ENCODE measurements at regions not wholly inside any gene's neighbourhood (a gene's known extent, or its start where the extent isn't known, plus 50 kb on each side); places are given as distances from the start of the nearest gene placed in this dataset.

DNA sequence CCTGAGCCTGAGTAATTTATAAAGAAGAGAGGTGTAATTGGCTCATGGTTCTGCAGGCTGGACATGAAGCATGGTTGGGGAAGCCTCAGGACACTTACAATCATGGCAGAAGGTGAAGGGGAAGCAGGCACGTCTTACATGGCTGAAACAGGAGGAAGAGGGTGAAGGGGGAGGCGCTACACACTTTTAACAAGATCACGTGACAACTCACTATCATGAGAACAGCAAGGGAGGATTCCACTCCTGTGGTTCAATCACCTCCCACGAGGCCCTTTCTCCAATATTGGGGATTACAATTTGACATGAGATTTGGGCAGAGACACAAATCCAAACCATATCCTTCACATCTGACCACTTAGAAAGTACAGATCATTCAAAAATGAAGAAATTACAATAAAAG, 110.6 kb upstream of the SHISA6 start:
- no peaks in the 10 kb centered on the region for H3K9me3 ChIP-seq (ENCODE audit: low read length)
- H3K36me3 ChIP-seq (ENCODE audit: insufficient read depth, low read length), result no peaks in the 10 kb centered on the region
- POLR2A ChIA-PET, result no interaction called here
- H4K20me1 ChIP-seq (ENCODE audit: insufficient read depth, low read length), result no peaks in the 10 kb centered on the region
- TF ChIP-seq, protein P1, sequence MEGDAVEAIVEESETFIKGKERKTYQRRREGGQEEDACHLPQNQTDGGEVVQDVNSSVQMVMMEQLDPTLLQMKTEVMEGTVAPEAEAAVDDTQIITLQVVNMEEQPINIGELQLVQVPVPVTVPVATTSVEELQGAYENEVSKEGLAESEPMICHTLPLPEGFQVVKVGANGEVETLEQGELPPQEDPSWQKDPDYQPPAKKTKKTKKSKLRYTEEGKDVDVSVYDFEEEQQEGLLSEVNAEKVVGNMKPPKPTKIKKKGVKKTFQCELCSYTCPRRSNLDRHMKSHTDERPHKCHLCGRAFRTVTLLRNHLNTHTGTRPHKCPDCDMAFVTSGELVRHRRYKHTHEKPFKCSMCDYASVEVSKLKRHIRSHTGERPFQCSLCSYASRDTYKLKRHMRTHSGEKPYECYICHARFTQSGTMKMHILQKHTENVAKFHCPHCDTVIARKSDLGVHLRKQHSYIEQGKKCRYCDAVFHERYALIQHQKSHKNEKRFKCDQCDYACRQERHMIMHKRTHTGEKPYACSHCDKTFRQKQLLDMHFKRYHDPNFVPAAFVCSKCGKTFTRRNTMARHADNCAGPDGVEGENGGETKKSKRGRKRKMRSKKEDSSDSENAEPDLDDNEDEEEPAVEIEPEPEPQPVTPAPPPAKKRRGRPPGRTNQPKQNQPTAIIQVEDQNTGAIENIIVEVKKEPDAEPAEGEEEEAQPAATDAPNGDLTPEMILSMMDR (conservative IDR thresholded peaks at IDR 0.05; ENCODE audit: low read length), result no peak
- TF ChIP-seq EZH2phosphoT487 (IDR thresholded peaks at IDR 0.05; ENCODE audit: borderline replicate concordance, low read depth, low read length), result no peak
- H3K4me3 ChIP-seq (ENCODE audit: low read depth, low read length, poor library complexity, severe bottlenecking), result no peak overlapping the region
- no peaks in the 10 kb centered on the region for H3K4me1 ChIP-seq (ENCODE audit: insufficient read depth, low read length, poor library complexity, severe bottlenecking)
- no peaks in the 10 kb centered on the region for H3K9me2 ChIP-seq (ENCODE audit: insufficient read depth, low read length)
- H2AFZ ChIP-seq (ENCODE audit: low read length), result no peak overlapping the region
- CTCF ChIA-PET (ENCODE audit: unreplicated experiment), result no interaction called here
- no peak overlapping the region for H3K27ac ChIP-seq (ENCODE audit: low read depth, low read length, poor library complexity, severe bottlenecking)
- H3K4me2 ChIP-seq (ENCODE audit: low read length), result no peak overlapping the region
- intact Hi-C loops (cut with micrococcal nuclease; ENCODE audit: unreplicated experiment), result no loop called here
- BruUV-seq (replicated peaks), result no TSS peak
- H3K79me2 ChIP-seq (ENCODE audit: insufficient read depth, low read depth, low read length), result no peaks in the 10 kb centered on the region
- no peak for DNase-seq (ENCODE audit: low spot score)

DNA sequence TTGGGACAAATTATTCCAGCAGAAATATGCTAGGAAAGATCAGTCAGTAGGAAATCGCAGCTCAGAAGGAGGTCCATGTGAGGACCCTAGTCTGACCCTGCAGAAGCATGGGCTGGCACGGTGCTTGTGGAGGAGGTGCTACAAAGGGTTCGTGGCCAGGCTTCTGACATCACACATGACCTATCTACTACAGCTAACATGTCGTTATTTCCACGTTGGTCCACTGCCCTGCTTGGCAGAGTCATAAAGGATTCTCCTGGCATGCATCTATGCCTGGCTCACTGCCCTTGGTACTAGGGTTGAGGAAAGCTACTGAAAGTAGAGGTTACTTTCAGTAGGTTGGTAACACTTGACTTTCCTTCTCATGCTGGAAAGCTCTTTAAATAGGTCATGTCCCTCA, 118.1 kb upstream of the SHISA6 start:
- no peaks in the 10 kb centered on the region for H3K4me1 ChIP-seq (ENCODE audit: insufficient read depth, low read length, poor library complexity, severe bottlenecking)
- intact Hi-C loops (cut with micrococcal nuclease; ENCODE audit: unreplicated experiment), result no loop called here

GRCh38 chr17:11121341-11121985, 119.5 kb upstream of the SHISA6 start:
- no peak overlapping the region for H3K27ac ChIP-seq (ENCODE audit: low read depth, low read length, poor library complexity, severe bottlenecking)
- no peak overlapping the region for H3K4me2 ChIP-seq (ENCODE audit: low read length)
- no peak overlapping the region for H3K4me3 ChIP-seq (ENCODE audit: low read depth, low read length, poor library complexity, severe bottlenecking)
- H3K9me3 ChIP-seq (ENCODE audit: low read length), result no peaks in the 10 kb centered on the region
- H3K9me2 ChIP-seq (ENCODE audit: insufficient read depth, low read length), result no peaks in the 10 kb centered on the region
- no peak for DNase-seq (ENCODE audit: low spot score)
- no peak for TF ChIP-seq EZH2phosphoT487 (IDR thresholded peaks at IDR 0.05; ENCODE audit: borderline replicate concordance, low read depth, low read length)
- TF ChIP-seq, protein P1 (conservative IDR thresholded peaks at IDR 0.05; ENCODE audit: low read length), result no peak
- no peak overlapping the region for H2AFZ ChIP-seq (ENCODE audit: low read length)
- no TSS peak for BruUV-seq (replicated peaks)
- no peaks in the 10 kb centered on the region for H4K20me1 ChIP-seq (ENCODE audit: insufficient read depth, low read length)
- POLR2A ChIA-PET, result no interaction called here
- no peaks in the 10 kb centered on the region for H3K4me1 ChIP-seq (ENCODE audit: insufficient read depth, low read length, poor library complexity, severe bottlenecking)
- no peaks in the 10 kb centered on the region for H3K36me3 ChIP-seq (ENCODE audit: insufficient read depth, low read length)
- H3K79me2 ChIP-seq (ENCODE audit: insufficient read depth, low read depth, low read length), result no peaks in the 10 kb centered on the region
- CTCF ChIA-PET (ENCODE audit: unreplicated experiment), result no interaction called here
- intact Hi-C loops (cut with micrococcal nuclease; ENCODE audit: unreplicated experiment), result no loop called here

More for the DNA sequence above, 118.1 kb upstream of the SHISA6 start:
- H3K27ac ChIP-seq (ENCODE audit: low read depth, low read length, poor library complexity, severe bottlenecking), result no peak overlapping the region
- ChIA-PET CTCF (ENCODE audit: unreplicated experiment) (no interaction called here), POLR2A (no interaction called here)
- no peak for TF ChIP-seq EZH2phosphoT487 (IDR thresholded peaks at IDR 0.05; ENCODE audit: borderline replicate concordance, low read depth, low read length)
- TF ChIP-seq, protein P1 (conservative IDR thresholded peaks at IDR 0.05; ENCODE audit: low read length), result no peak
- H3K4me2 ChIP-seq (ENCODE audit: low read length), result no peak overlapping the region
- BruUV-seq (replicated peaks), result no TSS peak
- H3K79me2 ChIP-seq (ENCODE audit: insufficient read depth, low read depth, low read length), result no peaks in the 10 kb centered on the region
- no peak overlapping the region for H3K4me3 ChIP-seq (ENCODE audit: low read depth, low read length, poor library complexity, severe bottlenecking)
- no peak for DNase-seq (ENCODE audit: low spot score)
- H4K20me1 ChIP-seq (ENCODE audit: insufficient read depth, low read length), result no peaks in the 10 kb centered on the region
- no peak overlapping the region for H2AFZ ChIP-seq (ENCODE audit: low read length)
- H3K36me3 ChIP-seq (ENCODE audit: insufficient read depth, low read length), result no peaks in the 10 kb centered on the region
- H3K9me2 ChIP-seq (ENCODE audit: insufficient read depth, low read length), result no peaks in the 10 kb centered on the region
- H3K9me3 ChIP-seq (ENCODE audit: low read length), result no peaks in the 10 kb centered on the region
